Gastrocnemius medialis (tissue), 4 donors: ENCODE measurements at regions not wholly inside any gene's neighbourhood (a gene's known extent, or its start where the extent isn't known, plus 50 kb on each side); places are given as distances from the start of the nearest gene placed in this dataset.

Source experiments
- ATAC-seq, 2 donors: fragments of 150-250 bp; one replicate each; pipeline ENCODE4 v1.9.1; 2016
- DNase-seq, 2 donors: peaks; one replicate each; pipeline ENCODE4 v3.0.0-alpha.2; 2019
- H3K27ac ChIP-seq, 4 donors: fragments of 200-600 bp; sonication (generic); 1 replicate in 1 of 4; 2 replicates in 3 of 4; pipeline ENCODE4 v1.5.1; 2016 to 2018; ENCODE audit warnings: mild to moderate bottlenecking in 2 of 4, moderate library complexity in 1 of 4
- H3K27me3 ChIP-seq, 3 donors: fragments of 200-600 bp; sonication (generic) in 2 of 3; 1 replicate in 1 of 3; 2 replicates in 2 of 3; pipeline versions ENCODE4 v1.5.1 to v1.6.0; 2016 to 2019; ENCODE audit warnings: mild to moderate bottlenecking in 1 of 3, moderate library complexity in 1 of 3
- H3K36me3 ChIP-seq, 2 donors: fragments of 200-600 bp; sonication (generic) in 1 of 2; one replicate each; pipeline ENCODE4 v1.5.1; 2017 to 2018
- H3K4me1 ChIP-seq, 2 donors: fragments of 200-600 bp; sonication (generic) in 1 of 2; one replicate each; pipeline ENCODE4 v1.5.1; 2016 to 2017; ENCODE audit warnings: mild to moderate bottlenecking in 2 of 2
- H3K4me3 ChIP-seq, 4 donors: fragments of 200-600 bp; sonication (generic) in 3 of 4; 1 replicate in 1 of 4; 2 replicates in 3 of 4; pipeline ENCODE4 v1.5.1; 2016 to 2019; ENCODE audit warnings: mild to moderate bottlenecking in 2 of 4
- H3K9me3 ChIP-seq, 3 donors: fragments of 200-600 bp; sonication (generic) in 2 of 3; 1 replicate in 1 of 3; 2 replicates in 2 of 3; pipeline ENCODE4 v1.5.1; 2016 to 2019
- CTCF ChIP-seq, 5 experiments: fragments of 450-650 bp in 3 of 5; fragments of 200-600 bp in 2 of 5; sonication (generic) in 2 of 5; IDR thresholded peaks in 4 of 5; conservative IDR thresholded peaks in 1 of 5; 1 replicate in 4 of 5; 2 replicates in 1 of 5; pipeline ENCODE4 v1.5.1; 2016 to 2019; ENCODE audit warnings: antibody characterized with exemption in 5 of 5, mild to moderate bottlenecking in 3 of 5, moderate library complexity in 3 of 5
- POLR2A ChIP-seq, 2 donors: fragments of 450-650 bp; IDR thresholded peaks; one replicate each; pipeline ENCODE4 v1.6.1; 2017; ENCODE audit warnings: antibody characterized with exemption in 2 of 2, mild to moderate bottlenecking in 2 of 2, moderate library complexity in 2 of 2
- in situ Hi-C, 4 donors: fragments of 200-750 bp; cut with MboI; loops; one replicate each; pipeline versions ENCODE4 v1.15.0 to v1.8.0; 2017; ENCODE audit warnings: low sequenced_read_pairs in 4 of 4
- intact Hi-C: fragments of 100-400 bp; cut with DNase I; formaldehyde crosslinking; loops from one replicate; pipeline ENCODE4 v1.15.1; 2023; ENCODE audit warnings: low total_unique reads

- no peak for TF ChIP-seq CTCF (IDR thresholded peaks at IDR 0.05 in 4 of 5, conservative IDR thresholded peaks at IDR 0.05 in 1 of 5)
- no peak for TF ChIP-seq POLR2A (IDR thresholded peaks at IDR 0.05)
- no peaks in the 10 kb centered on the region for H3K36me3 ChIP-seq
- no peak for ATAC-seq
- no peaks in the 10 kb centered on the region for H3K9me3 ChIP-seq
- intact Hi-C loops (no loop called here), in situ Hi-C loops (no loop called here)
- H3K27ac ChIP-seq = no peak overlapping the region
- no peak overlapping the region for H3K4me3 ChIP-seq
- no peak for DNase-seq
- H3K4me1 ChIP-seq = no peaks in the 10 kb centered on the region
- H3K27me3 ChIP-seq = no peaks in the 10 kb centered on the region
These were observed 363.6 kb upstream of the POU3F2 start for GRCh38 chr6:98470821-98471220.

- DNase-seq (no peak), ATAC-seq (no peak)
- H3K27me3 ChIP-seq = no peaks in the 10 kb centered on the region
- no peaks in the 10 kb centered on the region for H3K9me3 ChIP-seq
- no peak overlapping the region for H3K27ac ChIP-seq
- TF ChIP-seq POLR2A (IDR thresholded peaks at IDR 0.05) = no peak
- no peak for TF ChIP-seq CTCF (IDR thresholded peaks at IDR 0.05 in 4 of 5, conservative IDR thresholded peaks at IDR 0.05 in 1 of 5)
- no peaks in the 10 kb centered on the region for H3K36me3 ChIP-seq
- in situ Hi-C loops (no loop called here), intact Hi-C loops (no loop called here)
- no peaks in the 10 kb centered on the region for H3K4me1 ChIP-seq
- no peak overlapping the region for H3K4me3 ChIP-seq
These were observed 362.9 kb upstream of the POU3F2 start for GRCh38 chr6:98471444-98471843.

GRCh38 chr6:98477231-98477630, 357.1 kb upstream of the POU3F2 start:
- in situ Hi-C loops (no loop called here), intact Hi-C loops (no loop called here)
- H3K36me3 ChIP-seq = no peaks in the 10 kb centered on the region
- ATAC-seq = no peak
- DNase-seq = no peak
- no peaks in the 10 kb centered on the region for H3K9me3 ChIP-seq
- no peak overlapping the region for H3K4me3 ChIP-seq
- TF ChIP-seq POLR2A (IDR thresholded peaks at IDR 0.05) (no peak), CTCF (IDR thresholded peaks at IDR 0.05 in 4 of 5, conservative IDR thresholded peaks at IDR 0.05 in 1 of 5) (no peak)
- H3K27ac ChIP-seq = no peak overlapping the region
- H3K4me1 ChIP-seq = no peaks in the 10 kb centered on the region
- no peaks in the 10 kb centered on the region for H3K27me3 ChIP-seq

GRCh38 chr6:98484696-98485095, 349.7 kb upstream of the POU3F2 start:
- in situ Hi-C loops = no loop called here
- H3K4me1 ChIP-seq = no peaks in the 10 kb centered on the region
- no peaks in the 10 kb centered on the region for H3K9me3 ChIP-seq
- ATAC-seq (no peak), DNase-seq (no peak)
- H3K36me3 ChIP-seq = no peaks in the 10 kb centered on the region
- no peak for TF ChIP-seq POLR2A (IDR thresholded peaks at IDR 0.05)
- TF ChIP-seq CTCF (IDR thresholded peaks at IDR 0.05 in 4 of 5, conservative IDR thresholded peaks at IDR 0.05 in 1 of 5) = no peak
- intact Hi-C loops = no loop called here
- H3K4me3 ChIP-seq = no peak overlapping the region
- no peaks in the 10 kb centered on the region for H3K27me3 ChIP-seq
- H3K27ac ChIP-seq = no peak overlapping the region

- DNase-seq (no peak), ATAC-seq (no peak)
- no peak for TF ChIP-seq CTCF (IDR thresholded peaks at IDR 0.05 in 4 of 5, conservative IDR thresholded peaks at IDR 0.05 in 1 of 5)
- TF ChIP-seq POLR2A (IDR thresholded peaks at IDR 0.05) = no peak
- H3K4me3 ChIP-seq = no peak overlapping the region
- no peaks in the 10 kb centered on the region for H3K36me3 ChIP-seq
- intact Hi-C loops = no loop called here
- no peaks in the 10 kb centered on the region for H3K9me3 ChIP-seq
- H3K4me1 ChIP-seq = no peaks in the 10 kb centered on the region
- H3K27ac ChIP-seq = no peak overlapping the region
- in situ Hi-C loops = no loop called here
- no peaks in the 10 kb centered on the region for H3K27me3 ChIP-seq
These were observed 348.8 kb upstream of the POU3F2 start for GRCh38 chr6:98485593-98485992.
